ENCODE measurements at regions not wholly inside any gene's neighbourhood (a gene's known extent, or its start where the extent isn't known, plus 50 kb on each side); places are given as distances from the start of the nearest gene placed in this dataset.
"Not testable (repeated sequence)": the region's sequence is repeated elsewhere in the genome, so short reads cannot be mapped to it uniquely, and the experiment has no call there.

DNA sequence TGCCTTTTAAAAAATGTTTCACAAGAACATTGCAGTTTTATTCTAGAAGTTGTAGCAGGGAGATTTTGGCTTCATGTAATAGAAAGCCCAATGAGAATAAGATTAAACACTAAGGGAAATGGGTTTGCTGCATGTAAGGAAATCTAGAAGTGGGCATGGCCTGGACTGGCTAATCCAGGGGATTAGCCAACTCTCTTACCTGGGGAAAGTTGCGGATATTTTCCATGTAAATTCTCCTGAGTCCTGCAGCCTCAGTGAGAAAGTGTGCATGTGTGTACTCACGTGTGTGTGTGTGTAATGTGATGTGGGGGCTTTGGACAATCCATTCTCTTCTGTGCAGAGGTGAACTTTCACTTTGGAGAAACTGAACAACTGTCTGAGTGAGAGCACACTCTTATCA is 775.1 kb upstream of the TPTE start:
- not testable (repeated sequence) for DNase-seq; H3K4me1 Mint-ChIP-seq (ENCODE audit: low read depth); H3K27me3 Mint-ChIP-seq; H3K36me3 Mint-ChIP-seq (ENCODE audit: low read depth); H3K27ac Mint-ChIP-seq; H3K4me3 Mint-ChIP-seq
- peaks cover 13% of the 10 kb centered on the region for H3K9me3 Mint-ChIP-seq

DNA sequence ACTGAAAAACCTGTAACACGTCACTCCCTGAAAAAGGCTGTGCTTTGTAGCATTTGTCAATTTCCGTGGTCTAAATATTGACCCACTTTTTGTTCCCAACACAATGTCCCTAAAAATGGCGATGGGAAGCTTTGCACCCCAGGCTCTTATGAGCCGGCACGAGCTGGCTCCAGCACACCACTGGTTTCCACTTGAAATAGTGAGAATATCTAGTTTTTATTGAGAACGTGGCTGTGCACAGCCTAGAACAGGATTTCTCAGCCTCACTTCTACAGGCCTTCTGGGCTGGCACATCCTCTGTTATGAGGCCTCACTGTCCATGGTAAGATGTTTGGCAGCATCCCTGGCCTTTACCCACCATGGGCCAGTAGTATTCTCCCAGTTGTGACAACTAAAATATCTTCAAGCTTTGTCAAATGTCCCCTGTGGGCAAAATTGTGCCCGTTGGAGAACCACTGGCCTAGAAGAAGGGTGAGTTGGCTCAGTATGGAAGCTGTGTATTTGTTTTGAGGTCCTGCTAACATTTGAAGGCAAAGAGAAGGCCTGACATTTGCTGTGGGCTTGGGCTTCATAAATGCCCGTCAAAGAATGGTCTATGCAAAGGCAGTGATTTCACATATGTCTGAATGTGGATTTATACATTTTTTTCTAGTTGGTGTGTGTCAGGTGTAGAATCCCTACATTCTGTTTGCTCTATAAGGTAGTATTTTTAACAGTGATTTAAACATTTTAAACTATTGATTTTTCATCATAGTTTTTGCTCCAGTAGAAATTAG is 774.4 kb upstream of the TPTE start:
- not testable (repeated sequence) for H3K4me3 Mint-ChIP-seq; H3K4me1 Mint-ChIP-seq (ENCODE audit: low read depth); H3K36me3 Mint-ChIP-seq (ENCODE audit: low read depth); H3K9me3 Mint-ChIP-seq; H3K27me3 Mint-ChIP-seq; H3K27ac Mint-ChIP-seq; DNase-seq

DNA sequence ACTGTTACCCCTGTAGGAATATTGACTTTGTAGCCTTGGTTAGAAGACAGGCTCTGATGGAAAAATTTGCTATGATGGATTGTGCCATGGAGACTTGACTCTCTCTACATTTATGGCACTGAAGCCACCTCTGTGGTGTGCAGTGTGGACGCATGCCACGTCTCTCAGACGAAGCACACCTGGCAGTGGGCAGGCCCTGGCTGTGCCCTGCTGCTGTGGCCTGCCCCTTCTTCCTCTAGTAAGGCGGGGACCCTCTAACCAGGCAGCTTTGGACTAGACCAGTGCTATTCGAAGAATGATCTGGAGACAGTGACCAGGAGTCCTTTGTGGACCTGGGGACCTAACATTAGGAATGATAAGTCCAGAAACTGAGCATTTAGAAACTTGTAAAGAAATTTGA is 773.5 kb upstream of the TPTE start:
- not testable (repeated sequence) for H3K27me3 Mint-ChIP-seq; H3K36me3 Mint-ChIP-seq (ENCODE audit: low read depth); H3K9me3 Mint-ChIP-seq; H3K4me3 Mint-ChIP-seq; H3K27ac Mint-ChIP-seq; DNase-seq; H3K4me1 Mint-ChIP-seq (ENCODE audit: low read depth)

DNA sequence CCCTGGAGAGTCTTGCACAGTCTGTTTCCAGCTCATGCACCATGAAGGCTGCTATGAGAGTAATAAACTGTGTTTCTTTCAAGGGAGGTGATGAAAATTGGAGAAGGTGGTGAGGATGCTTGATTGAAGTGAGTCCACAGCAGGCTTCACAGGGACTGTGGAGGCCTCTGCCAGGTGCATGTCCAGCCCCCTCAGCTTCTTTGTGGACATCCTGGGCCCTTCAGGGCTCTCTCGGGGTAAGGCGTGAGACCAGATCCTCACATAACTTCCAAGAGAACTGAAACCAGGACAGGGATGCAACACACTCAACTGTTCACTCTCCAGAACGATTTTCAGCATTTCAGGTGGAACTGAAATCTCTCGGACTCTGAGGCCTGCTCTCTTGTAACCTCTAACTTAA is 772.9 kb upstream of the TPTE start:
- H3K27me3 Mint-ChIP-seq; H3K27ac Mint-ChIP-seq; H3K9me3 Mint-ChIP-seq; H3K36me3 Mint-ChIP-seq (ENCODE audit: low read depth); DNase-seq; H3K4me3 Mint-ChIP-seq; H3K4me1 Mint-ChIP-seq (ENCODE audit: low read depth): not testable (repeated sequence)

DNA sequence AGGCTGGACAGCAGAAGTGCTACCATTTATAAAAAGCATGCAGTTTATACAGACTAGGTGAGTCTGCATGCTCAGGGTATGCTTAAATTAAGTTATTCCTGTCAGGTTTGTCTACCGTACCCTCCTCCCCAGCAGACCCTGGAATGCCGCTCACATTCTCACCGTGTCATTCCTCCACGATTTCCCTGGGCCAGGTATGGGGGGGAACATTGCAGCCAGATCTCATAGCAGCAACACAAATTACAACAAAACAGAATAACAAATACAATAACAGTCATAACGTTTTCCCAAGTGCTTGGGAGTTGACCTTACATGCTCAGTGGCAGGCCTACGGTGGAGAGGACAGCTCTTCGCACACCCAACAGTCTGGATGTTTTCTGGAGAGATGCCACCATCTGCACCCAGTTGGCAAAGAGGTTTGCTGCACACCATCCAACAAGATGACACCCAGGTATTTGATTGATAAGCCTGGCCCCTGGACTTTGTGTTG is 771.6 kb upstream of the TPTE start:
- not testable (repeated sequence) for H3K27ac Mint-ChIP-seq; H3K4me1 Mint-ChIP-seq (ENCODE audit: low read depth); H3K4me3 Mint-ChIP-seq; H3K9me3 Mint-ChIP-seq; DNase-seq; H3K36me3 Mint-ChIP-seq (ENCODE audit: low read depth); H3K27me3 Mint-ChIP-seq

DNA sequence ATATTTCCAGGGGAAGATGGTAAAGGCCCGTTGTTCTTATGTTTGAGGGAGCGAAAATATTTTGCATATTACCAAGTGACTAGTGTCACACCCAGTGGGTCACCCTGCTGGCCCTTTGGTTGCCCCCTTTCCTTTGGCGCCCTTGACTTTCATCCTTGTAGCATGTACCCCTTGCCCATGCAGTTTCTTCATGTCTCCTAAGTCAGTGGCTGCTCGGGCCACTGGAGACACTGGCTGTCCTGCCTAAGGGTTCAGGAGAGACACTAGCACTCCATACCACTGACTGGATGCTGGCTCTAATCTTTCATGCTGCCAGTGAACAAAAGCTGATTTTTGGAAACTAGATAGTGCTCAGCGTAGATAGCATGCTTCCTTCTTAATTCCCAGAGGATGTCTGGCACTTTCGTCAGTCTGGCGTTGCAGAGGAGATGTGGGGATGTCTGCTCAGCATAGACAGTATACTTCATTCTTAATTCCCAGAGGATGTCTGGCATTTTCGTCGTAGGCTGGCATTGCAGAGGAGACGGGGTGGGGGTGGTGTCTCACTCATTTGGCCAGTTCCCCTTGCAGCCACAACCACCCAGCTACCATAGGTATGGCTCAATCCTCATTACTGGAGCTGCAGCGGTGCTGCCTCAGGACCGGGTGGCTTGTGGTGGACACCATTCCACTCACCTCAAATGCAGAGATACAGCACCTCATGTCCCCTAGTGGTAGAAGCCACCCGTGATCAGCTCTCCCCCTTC is 770.9 kb upstream of the TPTE start:
- H3K36me3 Mint-ChIP-seq (ENCODE audit: low read depth) = no peaks in the 10 kb centered on the region
- H3K4me1 Mint-ChIP-seq (ENCODE audit: low read depth) = no peaks in the 10 kb centered on the region
- no peaks in the 10 kb centered on the region for H3K27me3 Mint-ChIP-seq
- H3K4me3 Mint-ChIP-seq = no peak overlapping the region
- peaks cover 8% of the 10 kb centered on the region for H3K9me3 Mint-ChIP-seq
- no peak overlapping the region for H3K27ac Mint-ChIP-seq
- DNase-seq = no peak

DNA sequence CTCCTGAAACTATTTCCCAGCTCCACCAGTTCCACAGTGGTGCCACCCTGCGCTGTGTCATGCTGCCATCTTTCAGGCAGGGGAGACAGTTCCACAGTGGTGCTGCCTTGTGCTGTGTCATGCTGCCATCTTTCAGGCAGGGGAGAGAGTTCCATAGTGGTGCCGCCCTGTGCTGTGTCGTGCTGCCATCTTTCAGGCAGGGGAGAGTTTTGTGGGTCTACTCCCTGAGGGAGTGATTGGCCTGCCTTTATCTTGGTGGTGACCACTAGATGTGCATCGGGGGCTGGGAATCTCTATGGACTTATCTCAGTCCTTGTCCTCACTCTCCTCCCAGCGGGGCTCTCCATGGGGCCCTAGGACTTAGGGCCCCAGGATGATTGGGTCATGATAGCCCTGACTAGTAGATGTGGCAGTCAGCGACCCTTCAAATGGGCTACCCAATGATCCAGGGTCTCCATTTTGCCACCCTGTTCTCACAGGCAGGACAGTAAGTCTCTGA is 770.2 kb upstream of the TPTE start:
- not testable (repeated sequence) for H3K4me1 Mint-ChIP-seq (ENCODE audit: low read depth); H3K27ac Mint-ChIP-seq; H3K4me3 Mint-ChIP-seq; DNase-seq; H3K27me3 Mint-ChIP-seq; H3K36me3 Mint-ChIP-seq (ENCODE audit: low read depth)
- peaks cover 14% of the 10 kb centered on the region for H3K9me3 Mint-ChIP-seq

DNA sequence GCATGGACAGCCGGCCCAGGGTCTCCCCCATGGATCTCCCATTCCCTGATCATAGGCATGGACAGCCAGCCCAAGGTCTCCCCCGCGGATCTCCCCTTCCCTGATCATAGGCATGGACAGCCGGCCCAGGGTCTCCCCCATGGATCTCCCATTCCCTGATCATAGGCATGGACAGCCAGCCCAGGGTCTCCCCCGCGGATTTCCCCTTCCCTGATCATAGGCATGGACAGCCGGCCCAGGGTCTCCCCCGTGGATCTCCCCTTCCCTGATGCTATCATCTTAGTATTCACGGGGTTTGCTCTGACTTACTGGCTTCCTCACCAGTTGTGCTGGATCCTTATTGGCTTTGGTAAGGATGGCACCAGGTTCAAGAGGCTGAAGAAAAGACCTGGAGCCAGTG is 769.4 kb upstream of the TPTE start:
- H3K27me3 Mint-ChIP-seq, H3K27ac Mint-ChIP-seq, H3K4me3 Mint-ChIP-seq: not testable (repeated sequence)

DNA sequence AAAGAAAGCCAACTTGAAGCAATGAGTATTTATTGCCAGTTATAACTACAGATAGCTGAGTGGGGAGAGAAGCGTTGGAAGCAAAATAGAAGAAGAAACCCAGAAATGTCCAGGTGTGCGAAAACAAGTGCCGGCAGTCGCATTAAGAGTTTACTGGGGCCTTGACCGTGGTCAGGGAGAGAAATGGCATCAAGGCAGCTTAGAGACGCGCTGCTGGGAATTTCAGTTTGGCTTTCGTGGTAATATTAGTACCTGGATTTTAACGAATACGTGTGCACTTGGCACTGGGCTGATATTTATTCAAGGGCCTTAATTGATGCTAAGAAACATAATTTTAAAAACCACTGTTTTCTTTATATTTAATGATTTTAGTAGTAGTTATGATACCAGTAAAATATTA is 767.9 kb upstream of the TPTE start:
- H3K36me3 Mint-ChIP-seq (ENCODE audit: low read depth); H3K4me1 Mint-ChIP-seq (ENCODE audit: low read depth); H3K27ac Mint-ChIP-seq; H3K4me3 Mint-ChIP-seq; H3K27me3 Mint-ChIP-seq; H3K9me3 Mint-ChIP-seq; DNase-seq: not testable (repeated sequence)

More for the DNA sequence above, 769.4 kb upstream of the TPTE start:
- H3K36me3 Mint-ChIP-seq (ENCODE audit: low read depth); H3K4me1 Mint-ChIP-seq (ENCODE audit: low read depth); DNase-seq: not testable (repeated sequence)
- peaks cover 14% of the 10 kb centered on the region for H3K9me3 Mint-ChIP-seq

DNA sequence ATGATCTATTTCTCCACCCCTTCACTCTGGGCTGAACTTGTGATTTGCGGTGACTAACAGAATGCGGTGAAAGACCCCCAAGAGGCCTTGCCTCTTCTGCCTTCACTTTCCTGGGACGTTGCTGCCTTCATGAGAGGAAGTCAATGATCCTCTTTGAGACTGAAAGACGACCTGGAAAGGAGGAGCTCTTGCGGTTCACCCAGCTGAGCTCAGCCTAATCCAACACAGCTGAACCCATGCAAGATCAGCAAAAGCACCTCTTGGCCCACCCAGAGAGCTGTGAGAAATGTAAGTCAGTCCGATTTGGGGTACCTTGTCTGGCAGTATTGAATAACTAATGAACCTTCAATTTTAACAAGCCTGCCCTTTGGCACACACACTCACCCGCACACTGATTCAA is 767.4 kb upstream of the TPTE start:
- Mint-ChIP-seq H3K36me3 (ENCODE audit: low read depth) (no peaks in the 10 kb centered on the region), H3K27ac (no peak overlapping the region), H3K4me3 (no peak overlapping the region), H3K27me3 (no peaks in the 10 kb centered on the region), H3K4me1 (ENCODE audit: low read depth) (no peaks in the 10 kb centered on the region), H3K9me3 (peaks cover 9% of the 10 kb centered on the region)
- no peak for DNase-seq

DNA sequence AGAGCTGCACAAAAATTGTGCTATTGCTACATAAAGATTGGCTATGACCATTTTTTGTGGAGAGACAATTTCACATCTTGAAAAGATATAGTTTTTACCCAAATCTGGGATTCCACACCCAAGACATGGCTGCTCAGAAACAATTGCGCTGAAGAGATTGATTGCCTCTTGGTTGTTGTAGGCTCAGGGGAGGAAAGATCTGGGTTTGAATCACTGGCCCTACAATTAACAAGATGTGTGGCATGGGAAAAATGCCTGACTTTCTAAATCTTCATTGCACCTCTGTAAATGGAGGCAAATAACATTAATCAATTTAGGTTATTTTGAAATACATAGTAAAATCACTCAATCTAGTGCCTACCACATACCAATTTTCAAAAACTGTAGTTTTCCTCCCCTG is 766.9 kb upstream of the TPTE start:
- not testable (repeated sequence) for H3K36me3 Mint-ChIP-seq (ENCODE audit: low read depth); H3K4me1 Mint-ChIP-seq (ENCODE audit: low read depth); H3K27ac Mint-ChIP-seq; H3K27me3 Mint-ChIP-seq; H3K9me3 Mint-ChIP-seq; H3K4me3 Mint-ChIP-seq; DNase-seq

DNA sequence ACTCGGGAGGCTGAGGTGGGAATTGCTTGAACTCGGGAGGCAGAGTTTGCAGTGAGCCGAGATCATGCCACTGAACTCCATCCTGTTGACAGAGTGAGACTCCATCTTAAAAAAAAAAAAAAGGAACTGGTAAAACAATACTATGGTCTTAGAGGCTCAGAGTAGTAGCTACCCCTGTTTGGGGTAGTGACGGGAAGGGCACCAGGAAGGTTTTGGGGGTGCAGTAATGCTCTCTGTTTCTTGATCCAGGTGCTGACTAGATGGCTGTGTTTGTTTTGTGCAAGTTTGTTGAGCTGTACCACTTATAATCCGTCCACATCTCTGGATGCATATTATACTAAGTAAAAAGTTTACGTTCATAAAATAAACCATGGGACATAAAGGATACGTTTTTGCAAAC is 765.8 kb upstream of the TPTE start:
- no peak overlapping the region for H3K4me3 Mint-ChIP-seq
- H3K9me3 Mint-ChIP-seq = peaks cover 9% of the 10 kb centered on the region

DNA sequence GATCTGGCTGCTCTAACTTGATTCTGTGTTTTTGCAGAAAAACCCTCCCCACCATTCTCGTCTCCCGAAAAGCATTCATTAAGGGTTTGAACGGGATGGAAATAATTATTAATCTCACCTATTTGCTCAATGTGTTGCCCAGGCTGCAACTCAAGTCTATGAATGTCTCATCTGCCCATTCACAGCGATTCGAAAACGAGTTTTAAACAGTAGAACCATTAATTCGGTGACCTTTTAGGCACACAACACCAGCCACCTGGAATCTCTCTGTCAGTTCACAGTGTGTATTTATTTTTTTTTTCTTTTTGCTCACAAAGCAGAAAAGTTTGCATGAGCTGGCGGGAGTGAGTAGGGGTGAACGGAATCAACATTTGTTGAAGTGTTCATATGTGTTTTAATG is 764.7 kb upstream of the TPTE start:
- Mint-ChIP-seq H3K36me3 (ENCODE audit: low read depth) (no peaks in the 10 kb centered on the region), H3K27ac (no peak overlapping the region)

More for the DNA sequence above, 765.8 kb upstream of the TPTE start:
- H3K36me3 Mint-ChIP-seq (ENCODE audit: low read depth) = no peaks in the 10 kb centered on the region
- H3K4me1 Mint-ChIP-seq (ENCODE audit: low read depth) = no peaks in the 10 kb centered on the region
- H3K27me3 Mint-ChIP-seq = no peaks in the 10 kb centered on the region
- H3K27ac Mint-ChIP-seq = no peak overlapping the region
- no peak for DNase-seq

DNA sequence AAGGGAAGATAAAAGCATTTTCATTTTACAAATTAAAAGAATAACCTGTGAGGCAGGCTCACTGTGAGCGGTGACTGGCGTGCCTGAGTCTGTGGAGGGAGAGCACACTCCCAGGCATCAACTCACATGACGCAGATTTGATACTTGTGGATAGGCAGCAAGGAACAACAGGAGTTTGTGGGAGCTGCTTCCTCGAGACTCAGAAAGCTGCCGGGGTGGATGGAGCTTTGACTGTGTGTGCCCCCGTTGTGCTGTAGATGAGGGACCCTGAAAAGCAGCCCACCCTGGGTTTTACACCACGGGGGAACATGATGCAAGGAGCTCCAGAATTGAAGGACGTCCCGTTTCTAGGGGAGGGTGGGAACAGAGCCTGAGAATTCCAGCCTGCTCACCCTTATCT is 764.3 kb upstream of the TPTE start:
- DNase-seq; H3K36me3 Mint-ChIP-seq (ENCODE audit: low read depth); H3K4me1 Mint-ChIP-seq (ENCODE audit: low read depth); H3K9me3 Mint-ChIP-seq; H3K4me3 Mint-ChIP-seq; H3K27ac Mint-ChIP-seq; H3K27me3 Mint-ChIP-seq: not testable (repeated sequence)

More for the DNA sequence above, 764.7 kb upstream of the TPTE start:
- no peak overlapping the region for H3K4me3 Mint-ChIP-seq
- H3K9me3 Mint-ChIP-seq = peaks cover 9% of the 10 kb centered on the region
- H3K4me1 Mint-ChIP-seq (ENCODE audit: low read depth) = no peaks in the 10 kb centered on the region
- DNase-seq = no peak
- H3K27me3 Mint-ChIP-seq = no peaks in the 10 kb centered on the region

DNA sequence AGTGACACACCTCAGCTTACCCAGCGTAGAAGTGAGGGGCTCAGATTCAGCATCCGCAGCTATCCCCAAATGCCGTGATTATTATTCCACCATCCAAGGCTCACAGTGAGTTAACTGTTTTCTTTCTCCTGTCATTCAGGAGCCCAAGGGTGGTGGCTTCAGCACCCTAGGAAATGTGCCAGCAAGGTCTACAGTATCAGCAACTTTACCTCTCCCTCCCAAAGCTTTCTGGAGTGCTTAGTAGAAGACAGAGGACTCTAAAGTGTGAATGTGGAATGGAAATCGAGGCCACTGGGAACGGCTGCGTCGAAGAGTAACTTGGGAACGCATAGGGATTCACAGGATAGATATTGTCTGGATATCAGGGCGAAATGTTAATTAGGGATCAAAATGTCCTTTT is 763.8 kb upstream of the TPTE start:
- not testable (repeated sequence) for H3K27ac Mint-ChIP-seq; H3K27me3 Mint-ChIP-seq; H3K9me3 Mint-ChIP-seq; DNase-seq; H3K4me1 Mint-ChIP-seq (ENCODE audit: low read depth); H3K36me3 Mint-ChIP-seq (ENCODE audit: low read depth); H3K4me3 Mint-ChIP-seq

Data from activated T-cell treated with anti-CD3 and anti-CD28 coated beads, Interleukin-2, amount 50 U/mL, for 24 hours (primary cell).